T1000 (cell line): ENCODE measurements at regions not wholly inside any gene's neighbourhood (a gene's known extent, or its start where the extent isn't known, plus 50 kb on each side); places are given as distances from the start of the nearest gene placed in this dataset.

Experiments
- DNase-seq: peaks from one replicate; lab custom pipeline; 2025; ENCODE audit warnings: mixed read lengths; lab: John Stamatoyannopoulos, UW

DNA sequence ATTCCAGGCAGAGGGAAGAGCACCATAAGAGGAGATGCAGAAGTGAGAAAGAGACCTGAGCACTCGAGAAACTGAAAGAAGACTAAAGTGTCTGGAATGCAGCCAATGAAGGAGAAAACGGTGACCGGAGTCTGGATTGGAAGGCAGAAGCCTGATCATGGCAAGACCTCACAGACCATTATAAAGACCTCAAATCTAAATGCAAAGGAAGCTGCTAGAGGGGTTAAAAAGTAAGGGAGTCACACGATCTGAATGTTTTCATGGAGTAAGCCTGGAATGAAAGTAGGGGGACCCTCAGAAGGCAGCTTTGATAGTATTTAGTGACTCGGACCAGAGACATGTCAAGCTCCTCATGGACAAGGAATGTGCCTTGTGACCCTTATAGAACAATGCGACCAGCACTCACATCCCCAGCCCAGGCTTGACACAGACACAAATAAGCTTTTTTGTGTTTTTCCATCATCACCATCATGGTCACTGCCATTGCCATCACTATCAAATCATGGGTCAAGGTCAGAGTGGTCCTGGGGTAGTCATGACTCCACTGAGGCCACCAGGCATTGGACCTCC lies 183.6 kb downstream of the SEC16B start:
- DNase-seq = no peak

DNA sequence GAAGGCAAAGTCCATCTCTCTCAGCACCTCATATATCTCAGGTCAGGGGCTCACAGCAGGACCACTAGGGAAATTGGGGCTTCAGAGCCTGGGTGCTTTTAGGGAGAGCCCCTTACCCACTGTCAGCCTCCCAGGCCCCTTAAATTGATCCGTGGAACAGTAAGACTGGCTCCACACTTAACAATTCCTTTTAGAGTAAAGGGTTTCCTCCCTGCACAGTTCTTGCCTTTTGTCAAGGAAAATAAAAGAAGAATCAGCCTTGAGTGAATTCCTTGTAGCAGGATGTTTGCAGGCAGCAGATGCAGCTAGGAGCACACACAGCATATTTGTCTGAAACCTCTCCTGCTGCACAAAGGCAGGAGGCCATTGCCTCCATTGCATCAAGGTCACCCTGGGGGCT lies 184.9 kb downstream of the SEC16B start:
- DNase-seq = no peak

DNA sequence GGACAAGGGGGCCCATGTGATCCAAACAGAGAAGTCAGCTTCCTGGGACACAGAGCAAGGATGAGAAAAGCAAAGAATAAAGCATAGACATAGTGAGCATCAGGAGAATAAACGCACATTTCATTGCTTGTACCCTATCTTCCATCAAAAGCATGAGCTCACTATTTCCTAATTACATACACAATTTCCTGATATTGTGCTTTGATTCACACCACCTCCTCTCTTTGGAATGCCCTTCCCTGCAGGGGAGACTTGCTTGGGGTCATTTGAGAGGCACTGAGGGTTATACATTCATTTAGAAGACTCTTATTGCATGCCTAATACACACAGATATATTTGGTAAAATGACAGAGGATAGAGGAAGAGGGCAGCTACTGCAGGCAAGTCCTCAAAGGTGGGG lies 185.4 kb downstream of the SEC16B start:
- DNase-seq = no peak

DNA sequence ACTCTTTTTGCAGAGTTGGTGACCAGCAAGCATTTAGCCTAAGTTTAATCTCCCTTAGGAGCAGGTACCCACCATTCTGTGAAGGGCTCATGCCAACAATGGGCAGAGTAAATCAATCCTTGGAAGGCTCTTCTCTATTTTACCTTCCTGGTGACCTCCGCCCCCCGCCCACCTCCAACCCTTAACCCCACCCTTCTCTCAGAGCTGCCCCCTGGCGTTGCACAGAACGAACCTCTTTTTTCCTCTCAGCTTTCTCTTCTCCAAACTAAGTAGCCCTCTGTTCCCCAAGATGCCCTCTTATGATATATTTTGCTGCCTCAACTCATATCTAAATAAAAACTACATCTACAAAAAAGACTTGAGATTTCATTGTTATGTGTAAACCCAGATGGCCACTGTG lies 186.8 kb downstream of the SEC16B start:
- no peak for DNase-seq

DNA sequence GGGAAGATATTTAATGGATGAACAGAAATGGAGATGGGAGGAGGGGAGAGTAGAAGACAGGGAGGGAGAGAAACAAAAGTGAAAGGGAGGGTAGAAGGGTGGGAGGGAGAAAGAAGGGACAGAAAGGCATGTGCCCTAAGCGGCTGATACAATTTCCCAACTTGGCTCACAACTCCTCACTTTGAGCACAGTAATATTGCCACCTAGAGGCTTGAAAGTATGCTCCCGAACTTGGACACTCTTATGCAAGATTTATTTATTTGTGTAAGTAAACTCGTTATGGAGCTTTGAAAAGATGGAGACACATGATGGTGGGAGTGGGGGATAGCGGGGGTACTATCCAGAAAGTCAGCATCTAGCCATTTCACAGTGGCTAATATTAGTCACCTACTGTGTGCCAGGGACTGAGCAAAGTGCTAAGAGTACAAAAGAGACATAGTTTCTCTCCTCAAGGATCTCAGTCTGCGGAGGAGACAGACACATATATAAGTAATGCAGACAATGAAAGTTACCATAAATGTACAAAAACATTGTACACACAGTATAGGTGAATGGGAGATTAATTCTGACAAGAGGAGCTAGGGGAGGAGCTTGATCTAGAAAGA lies 189.7 kb downstream of the SEC16B start:
- no peak for DNase-seq

DNA sequence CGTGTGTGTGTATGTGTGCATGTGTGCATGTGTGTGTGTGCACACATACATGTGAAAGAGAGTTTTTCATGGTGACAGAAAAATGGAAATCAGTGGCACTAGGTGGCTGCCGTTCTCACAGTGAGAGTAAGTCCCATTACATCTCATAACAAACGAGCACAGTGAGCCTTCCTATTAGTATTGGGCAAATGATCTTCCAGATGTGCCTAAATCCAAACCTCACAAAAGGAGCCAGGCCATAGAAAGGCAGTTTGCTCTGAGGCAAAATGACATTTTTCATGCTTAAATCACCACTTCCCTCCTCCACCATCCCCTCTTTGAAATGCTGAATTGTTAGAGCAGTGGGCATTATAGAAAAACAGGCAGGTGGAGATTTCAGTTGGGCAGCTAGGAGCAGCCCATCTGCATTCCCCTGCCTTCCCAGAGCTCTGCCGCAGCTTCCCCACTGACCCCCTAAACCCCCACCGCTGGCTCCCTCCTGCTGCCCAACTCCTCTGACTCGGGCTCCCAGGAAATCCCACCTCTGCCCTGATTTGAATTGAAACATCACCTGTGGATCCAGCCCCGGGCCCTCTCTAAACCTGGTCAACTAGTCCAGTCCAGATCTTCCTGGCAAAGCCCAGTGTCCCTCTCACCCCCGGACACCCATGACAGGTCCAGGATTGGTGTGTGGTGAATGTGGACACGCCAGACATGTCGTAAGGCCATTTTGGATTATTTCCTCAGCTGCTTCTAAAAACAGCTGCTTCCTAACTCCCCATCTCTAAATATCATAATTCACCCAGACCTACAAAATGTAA lies 190.5 kb downstream of the SEC16B start:
- no peak for DNase-seq

DNA sequence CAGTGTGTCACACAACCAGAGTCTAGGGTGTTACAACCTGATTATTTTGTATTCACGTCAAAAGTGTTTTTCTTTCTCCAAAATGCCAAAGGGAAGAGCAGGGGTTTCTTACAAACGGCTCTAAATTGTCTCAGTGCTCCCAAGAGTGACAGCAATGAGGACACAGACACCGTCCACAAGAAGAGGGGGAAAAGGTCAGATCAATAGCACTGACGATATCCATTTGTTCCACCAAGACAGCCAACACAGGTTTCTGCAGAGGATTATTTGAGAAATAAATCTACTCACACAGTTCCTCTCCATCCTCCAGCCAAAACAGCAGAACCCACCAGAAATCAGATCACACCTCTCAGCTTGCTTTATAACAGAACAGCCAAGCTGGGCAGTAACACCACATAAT lies 193.9 kb downstream of the SEC16B start:
- DNase-seq = no peak

DNA sequence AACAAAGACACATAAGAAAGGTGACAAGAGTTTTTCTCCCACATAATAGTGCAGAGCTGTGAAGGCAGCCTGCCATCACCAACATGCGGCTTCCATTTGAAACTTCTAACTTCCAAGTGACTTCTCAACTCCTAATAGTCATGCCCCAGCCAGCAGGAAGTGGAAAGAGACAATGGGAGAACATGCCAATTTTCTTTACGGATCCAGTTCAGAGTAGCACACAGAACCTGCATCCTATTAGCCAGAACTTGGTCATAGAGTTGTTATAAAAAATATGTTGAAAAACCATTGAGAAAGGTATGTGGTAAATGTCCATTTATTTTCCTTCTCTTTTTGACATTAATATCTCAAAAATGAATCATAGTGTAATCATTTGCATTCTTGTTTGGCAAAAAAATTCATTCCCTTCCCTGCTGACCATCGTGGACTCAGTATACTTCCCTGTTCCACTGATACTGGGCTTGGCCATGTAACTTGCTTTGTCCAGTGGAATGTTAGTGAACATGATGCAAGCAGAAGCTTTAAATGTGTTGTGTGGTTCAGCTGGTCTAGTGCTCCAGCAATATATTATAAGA lies 197.4 kb downstream of the SEC16B start:
- no peak for DNase-seq

DNA sequence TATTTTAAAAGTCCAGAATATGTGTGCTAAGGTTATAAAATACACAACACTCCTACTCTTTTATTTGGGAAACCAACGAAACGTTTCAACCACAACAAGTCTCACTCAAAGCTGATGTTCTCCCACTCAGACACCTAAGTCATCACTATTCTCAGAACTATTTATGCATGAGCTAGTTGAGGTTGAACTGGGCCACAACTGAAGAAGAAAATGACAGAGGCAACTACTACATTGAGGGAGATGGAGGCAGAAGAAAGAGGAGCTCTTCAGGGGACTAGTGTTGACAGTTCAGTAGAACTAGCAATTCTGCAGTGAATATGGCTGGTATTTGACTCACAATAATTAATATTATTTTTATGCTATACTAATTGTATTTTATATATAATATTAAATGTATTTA lies 198.2 kb downstream of the SEC16B start:
- no peak for DNase-seq

DNA sequence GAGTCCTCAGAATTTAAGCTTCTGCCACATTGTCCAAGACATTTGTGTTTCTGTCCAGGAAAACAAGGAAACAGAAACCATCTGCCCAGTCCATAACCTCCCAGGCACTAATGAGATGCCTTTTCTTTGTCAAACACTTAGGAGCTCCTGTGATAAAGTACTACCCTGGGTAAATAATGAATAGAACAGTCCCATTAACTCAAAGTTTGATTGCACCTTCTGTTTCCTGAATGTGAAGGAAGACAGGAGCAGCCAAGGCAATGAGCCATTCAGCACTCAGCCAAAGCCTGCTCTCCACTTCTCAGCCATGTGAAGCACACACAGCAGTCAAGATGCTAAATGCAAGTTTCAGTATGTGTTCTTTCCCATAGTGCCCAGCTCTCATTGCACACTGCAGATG lies 199.8 kb downstream of the SEC16B start:
- DNase-seq = no peak

DNA sequence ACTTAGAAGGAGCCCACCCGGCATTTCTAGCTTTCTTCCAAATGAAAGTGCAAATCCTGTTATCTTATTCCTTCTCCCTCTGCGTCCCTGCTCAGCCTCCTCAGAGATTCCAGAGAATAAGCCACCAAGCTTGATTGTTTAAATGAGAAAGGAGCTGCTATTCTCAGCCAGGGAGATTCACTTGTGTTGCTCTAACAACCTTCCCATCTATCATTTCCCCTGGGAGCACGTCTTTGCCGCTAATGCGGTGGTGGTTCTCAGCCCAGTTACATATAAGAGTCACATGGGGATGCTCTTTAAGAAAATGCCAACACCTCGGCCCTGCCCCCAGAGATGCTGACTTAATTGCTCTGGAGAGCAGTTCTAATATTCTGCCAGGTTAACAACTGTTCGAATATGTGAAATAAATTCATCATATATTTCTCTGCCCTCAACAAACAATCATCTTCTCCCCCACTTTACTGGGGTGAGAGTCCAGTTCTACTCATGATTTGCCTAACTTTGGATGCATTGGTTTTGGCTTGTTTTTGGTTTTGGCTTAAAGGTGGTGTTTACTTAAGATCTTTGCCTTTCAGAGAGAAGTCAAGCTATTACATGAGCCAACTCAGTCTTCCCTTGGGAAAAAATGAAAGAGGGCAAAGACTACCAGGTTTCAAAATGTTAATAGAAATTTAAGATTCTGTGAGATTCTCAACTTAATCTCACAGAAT lies 213.9 kb downstream of the SEC16B start:
- DNase-seq = no peak

DNA sequence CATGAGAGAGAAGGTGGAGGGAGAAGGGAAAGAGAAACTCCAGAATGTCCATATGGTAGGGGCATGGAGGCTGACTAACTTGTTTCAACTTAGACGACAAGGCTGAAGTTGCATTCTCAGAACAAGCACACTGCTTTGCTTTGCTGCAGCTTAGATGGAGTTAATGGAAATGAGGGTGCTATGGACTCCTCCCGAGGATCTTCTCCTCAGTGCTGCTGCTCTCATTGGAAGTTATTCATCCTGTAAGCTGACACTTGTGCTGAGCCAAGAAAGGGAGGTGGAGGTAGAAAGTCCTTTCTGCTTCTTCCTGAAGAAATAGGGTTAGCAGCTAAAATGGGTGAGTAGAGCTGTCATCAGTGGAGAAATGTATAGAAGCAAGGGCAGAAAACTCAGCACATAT lies 215.3 kb downstream of the SEC16B start:
- no peak for DNase-seq

DNA sequence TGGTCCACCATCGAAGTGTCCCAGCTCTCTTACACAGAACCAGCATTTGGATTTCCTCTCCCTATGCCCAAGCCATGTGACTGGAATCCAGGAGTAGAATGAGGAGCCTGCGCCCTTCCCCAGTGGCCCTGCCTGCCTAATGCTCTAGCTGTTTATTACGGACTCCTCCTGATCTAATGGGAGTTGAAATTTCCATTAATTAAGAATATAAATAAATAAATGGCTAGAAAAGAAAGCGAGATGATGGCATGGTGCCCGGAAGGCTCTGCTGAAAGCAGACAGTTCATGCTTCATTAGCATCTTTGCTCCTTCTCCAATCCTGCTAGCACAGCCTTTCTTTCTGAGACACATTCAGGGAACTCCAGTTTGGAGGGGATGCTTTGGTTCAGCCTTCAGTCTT lies 216.2 kb downstream of the SEC16B start:
- no peak for DNase-seq

DNA sequence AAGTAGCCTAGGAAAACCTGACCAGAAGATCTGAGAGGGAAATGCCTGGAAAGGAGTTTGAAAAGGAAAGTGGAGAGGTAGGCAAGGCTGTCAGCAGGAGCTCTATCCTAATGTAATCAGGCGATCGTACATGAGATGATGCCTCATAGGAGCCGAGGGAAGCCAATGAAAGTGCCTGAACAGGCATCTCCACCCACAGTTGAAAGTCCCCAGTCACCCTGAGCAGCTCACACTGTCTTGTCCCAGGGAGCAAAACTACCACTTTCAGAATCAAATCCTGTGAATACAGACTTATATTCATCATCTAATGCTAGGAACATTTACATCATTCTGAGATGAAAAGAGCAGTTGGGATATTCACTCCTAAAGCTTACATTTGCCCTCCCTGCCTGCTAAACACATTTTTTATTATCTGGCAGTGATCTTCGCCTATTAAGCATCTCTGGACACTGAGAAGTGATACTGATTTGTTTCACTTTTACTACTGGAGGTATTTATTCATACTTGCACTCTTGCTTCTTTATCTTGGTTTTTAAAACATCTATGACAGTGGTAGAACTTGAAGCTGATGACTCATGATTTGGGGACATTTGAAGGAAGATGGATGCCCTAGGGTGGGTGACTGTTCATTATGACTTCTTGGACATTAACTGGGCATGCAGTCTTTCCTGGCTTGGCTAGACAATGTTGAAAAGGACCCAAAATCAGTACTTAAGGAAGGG lies 221.6 kb downstream of the SEC16B start:
- no peak for DNase-seq

DNA sequence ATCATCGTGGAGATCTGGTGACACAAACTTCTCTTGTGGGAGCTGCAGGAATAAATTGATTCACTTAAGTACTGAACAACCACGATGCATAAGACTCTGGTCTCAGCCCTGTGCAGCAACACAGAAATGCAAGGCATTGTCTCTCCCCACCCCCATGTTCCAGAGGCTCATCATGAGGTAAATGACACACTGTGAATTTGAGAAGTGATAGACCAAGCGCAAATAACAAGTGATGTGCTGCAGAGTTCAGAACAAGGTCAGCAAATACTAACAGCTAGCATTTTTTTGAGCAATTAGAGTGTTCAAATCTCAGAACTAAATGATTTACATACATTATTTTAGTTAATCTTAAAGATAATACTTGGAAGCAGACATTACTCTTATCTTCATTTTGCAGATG lies 223.7 kb downstream of the SEC16B start:
- DNase-seq = no peak

DNA sequence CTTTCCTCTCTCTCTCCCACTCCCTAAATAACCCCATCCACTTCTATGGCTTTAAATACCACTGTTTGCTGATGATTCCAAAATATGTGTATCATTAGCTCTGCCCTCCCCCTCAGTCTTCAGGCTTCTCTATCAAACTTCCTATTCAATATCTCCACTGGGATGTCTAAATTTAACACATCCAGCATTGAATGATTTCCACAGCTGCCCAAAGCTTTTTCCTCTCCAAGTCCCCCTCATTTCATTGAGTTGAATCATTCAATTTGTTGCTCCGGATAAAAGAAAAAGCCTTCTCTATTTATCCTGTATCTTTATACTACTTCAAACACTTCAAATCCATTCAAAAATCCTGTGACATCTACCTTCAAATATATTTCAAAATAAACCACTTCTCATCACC lies 225.0 kb downstream of the SEC16B start:
- no peak for DNase-seq

DNA sequence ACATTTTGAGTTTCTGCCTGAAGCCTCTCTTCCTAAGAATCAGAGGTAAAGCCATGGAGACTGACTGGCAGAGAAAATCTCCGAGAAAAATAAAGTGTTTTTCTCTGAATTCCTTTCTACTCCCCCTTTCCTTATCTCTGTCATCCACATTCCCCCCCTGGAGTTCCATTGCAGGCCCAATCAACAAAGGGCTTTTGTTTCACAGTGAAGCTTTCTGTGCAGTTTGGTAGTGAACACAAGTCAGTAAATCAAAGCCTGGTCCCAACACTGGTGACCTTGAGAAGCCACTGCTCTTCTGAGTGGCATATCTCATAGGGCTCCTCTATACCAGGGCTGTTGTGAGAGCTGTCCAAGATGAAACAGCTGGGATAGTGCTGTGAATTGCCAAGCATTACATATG lies 228.4 kb downstream of the SEC16B start:
- DNase-seq = no peak

DNA sequence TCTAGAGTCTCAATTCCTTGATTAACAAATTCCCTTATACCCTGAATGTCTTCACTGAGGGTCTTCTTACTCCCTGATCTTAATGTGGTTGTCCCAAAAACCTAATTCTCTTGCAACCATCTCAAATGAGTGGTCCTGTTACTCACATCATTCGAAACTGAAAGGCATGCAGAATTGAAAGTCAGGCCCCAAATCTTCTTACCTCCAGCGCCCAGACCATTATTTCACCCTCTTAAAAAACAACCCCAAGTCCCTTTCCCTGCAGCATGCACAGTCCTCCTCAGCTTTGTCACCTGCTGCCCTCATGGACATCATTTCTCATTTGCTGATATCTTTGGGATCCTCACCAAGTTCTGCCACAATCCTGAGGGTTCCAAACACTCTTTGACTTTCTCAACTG lies 230.1 kb downstream of the SEC16B start:
- no peak for DNase-seq

DNA sequence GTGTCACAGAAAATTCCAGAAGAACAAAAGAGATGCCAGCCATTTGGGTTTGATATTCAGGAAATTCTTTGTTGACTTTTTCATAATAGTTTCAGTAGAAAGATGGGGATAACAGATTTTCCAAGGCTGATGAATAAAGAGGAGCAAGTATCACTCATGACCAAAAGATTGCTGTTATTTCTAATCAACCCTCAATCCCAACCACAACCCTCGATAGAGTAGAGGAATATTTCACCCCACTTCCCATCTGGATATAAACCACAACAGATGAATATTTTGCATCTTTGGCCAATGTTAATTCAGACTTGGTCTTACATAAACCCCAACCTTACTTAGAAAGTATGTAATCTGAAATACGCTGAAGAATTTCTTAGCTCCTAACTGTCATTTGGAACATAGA lies 232.4 kb downstream of the SEC16B start:
- no peak for DNase-seq

DNA sequence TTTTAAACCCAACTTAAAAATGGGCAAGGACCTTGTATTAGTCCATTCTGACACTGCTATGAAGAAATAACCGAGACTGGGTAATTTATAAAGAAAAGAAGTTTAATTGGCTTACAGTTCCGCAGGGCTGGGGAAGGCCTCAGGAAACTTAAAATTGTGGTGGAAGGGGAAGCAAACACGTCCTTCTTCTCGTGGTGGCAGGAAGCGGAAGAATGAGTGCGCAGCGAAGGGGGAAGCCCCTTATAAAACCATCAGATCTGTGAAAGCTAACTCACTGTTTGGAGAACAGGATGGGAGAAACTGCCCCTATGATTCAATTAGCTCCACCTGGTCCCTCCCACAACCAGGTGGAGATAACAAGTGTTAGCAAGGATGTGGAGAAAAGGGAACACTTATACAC lies 237.7 kb downstream of the SEC16B start:
- DNase-seq = no peak

DNA sequence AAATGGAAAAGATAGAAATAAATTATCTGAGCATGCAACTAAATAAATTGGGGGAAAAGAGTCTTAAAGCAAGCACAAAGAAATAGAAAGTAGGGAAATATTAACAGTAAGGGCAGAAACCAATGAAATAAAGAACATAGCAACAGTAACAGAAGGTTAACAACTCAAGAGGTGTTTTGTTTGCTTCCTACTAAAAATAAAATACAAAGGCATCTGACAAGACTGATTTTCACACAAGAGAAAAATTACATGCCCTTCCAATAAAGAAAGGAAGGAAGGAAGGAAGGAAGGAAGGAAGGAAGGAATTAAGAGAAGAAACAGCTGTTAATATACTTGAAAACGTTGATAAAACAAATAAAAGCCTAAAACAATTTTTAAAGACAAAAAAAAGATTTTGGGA lies 240.2 kb downstream of the SEC16B start:
- DNase-seq = no peak

DNA sequence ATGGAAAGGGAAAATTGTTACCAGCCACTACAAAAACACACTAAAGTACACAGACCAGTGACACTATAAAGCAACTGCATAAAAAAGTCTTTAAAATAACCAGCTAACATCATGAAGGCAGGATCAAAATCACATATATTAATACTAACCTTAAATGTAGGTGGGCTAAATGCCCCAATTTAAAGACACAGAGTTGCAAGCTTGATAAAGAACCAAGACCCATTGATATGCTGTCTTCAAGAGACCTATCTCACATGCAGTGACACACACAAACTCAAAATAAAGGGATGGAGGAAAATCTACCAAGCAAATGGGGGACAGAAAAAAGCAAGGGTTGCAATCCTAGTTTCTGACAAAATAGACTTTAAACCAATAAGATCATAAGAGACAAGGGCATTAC lies 246.3 kb downstream of the SEC16B start:
- DNase-seq = no peak
